Activated CD8-positive, alpha-beta T cell treated with anti-CD3 and anti-CD28 coated beads for 36 hours (primary cell): ENCODE measurements at regions not wholly inside any gene's neighbourhood (a gene's known extent, or its start where the extent isn't known, plus 50 kb on each side); places are given as distances from the start of the nearest gene placed in this dataset.

Source experiments
- ATAC-seq: fragments of 200-7000 bp; cut with Tn5 transposase; one replicate; pipeline ENCODE4 v1.10.0; 2021; ENCODE audit warnings: mild to moderate bottlenecking, moderate library complexity
- CTCF ChIA-PET: fragments of 350-600 bp; sonication (Branson Sonifier 250); formaldehyde crosslinking; loops from one replicate; lab custom pipeline; 2021; ENCODE audit warnings: antibody characterized with exemption; lab: Charles Lee
- POLR2A ChIA-PET: fragments of 350-600 bp; sonication (Branson Sonifier 250); formaldehyde crosslinking; loops from one replicate; lab custom pipeline; 2021; ENCODE audit warnings: antibody characterized with exemption; lab: Charles Lee
- DNase-seq: peaks from one replicate; pipeline ENCODE4 v3.0.0-alpha.2; 2020
- H3K27ac Mint-ChIP-seq: one replicate; pipeline ENCODE4 v1.8.0; 2021; ENCODE audit warnings: mild to moderate bottlenecking, mixed read lengths
- H3K27me3 Mint-ChIP-seq: one replicate; pipeline ENCODE4 v1.8.0; 2021; ENCODE audit warnings: mixed read lengths
- H3K36me3 Mint-ChIP-seq: one replicate; pipeline ENCODE4 v1.8.0; 2021; ENCODE audit warnings: low read depth, mixed read lengths
- H3K4me1 Mint-ChIP-seq: one replicate; pipeline ENCODE4 v1.8.0; 2021; ENCODE audit warnings: low read depth, mixed read lengths
- H3K4me3 Mint-ChIP-seq: one replicate; pipeline ENCODE4 v1.8.0; 2021; ENCODE audit warnings: mild to moderate bottlenecking, moderate library complexity, mixed read lengths
- H3K9me3 Mint-ChIP-seq: one replicate; pipeline ENCODE4 v1.8.0; 2021; ENCODE audit warnings: mixed read lengths
- intact Hi-C: fragments of 100-400 bp; cut with micrococcal nuclease; formaldehyde crosslinking; loops from one replicate; pipeline ENCODE4 v1.10.0; 2022
- TF ChIP-seq, protein P1 (sequence below): fragments of 200-600 bp; IDR thresholded peaks from one replicate; pipeline ENCODE4 v1.8.0; 2022; ENCODE audit warnings: antibody characterized with exemption, mild to moderate bottlenecking

GRCh38 chr14:83207550-83207949, 1673.9 kb upstream of the SEL1L start:
- Mint-ChIP-seq H3K36me3 (no peaks in the 10 kb centered on the region), H3K4me1 (no peaks in the 10 kb centered on the region), H3K27me3 (no peaks in the 10 kb centered on the region), H3K4me3 (no peak overlapping the region), H3K9me3 (peaks cover 6% of the 10 kb centered on the region), H3K27ac (no peak overlapping the region)
- no peak for DNase-seq
- TF ChIP-seq, protein P1, sequence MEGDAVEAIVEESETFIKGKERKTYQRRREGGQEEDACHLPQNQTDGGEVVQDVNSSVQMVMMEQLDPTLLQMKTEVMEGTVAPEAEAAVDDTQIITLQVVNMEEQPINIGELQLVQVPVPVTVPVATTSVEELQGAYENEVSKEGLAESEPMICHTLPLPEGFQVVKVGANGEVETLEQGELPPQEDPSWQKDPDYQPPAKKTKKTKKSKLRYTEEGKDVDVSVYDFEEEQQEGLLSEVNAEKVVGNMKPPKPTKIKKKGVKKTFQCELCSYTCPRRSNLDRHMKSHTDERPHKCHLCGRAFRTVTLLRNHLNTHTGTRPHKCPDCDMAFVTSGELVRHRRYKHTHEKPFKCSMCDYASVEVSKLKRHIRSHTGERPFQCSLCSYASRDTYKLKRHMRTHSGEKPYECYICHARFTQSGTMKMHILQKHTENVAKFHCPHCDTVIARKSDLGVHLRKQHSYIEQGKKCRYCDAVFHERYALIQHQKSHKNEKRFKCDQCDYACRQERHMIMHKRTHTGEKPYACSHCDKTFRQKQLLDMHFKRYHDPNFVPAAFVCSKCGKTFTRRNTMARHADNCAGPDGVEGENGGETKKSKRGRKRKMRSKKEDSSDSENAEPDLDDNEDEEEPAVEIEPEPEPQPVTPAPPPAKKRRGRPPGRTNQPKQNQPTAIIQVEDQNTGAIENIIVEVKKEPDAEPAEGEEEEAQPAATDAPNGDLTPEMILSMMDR: no peak
- CTCF ChIA-PET: no interaction called here
- POLR2A ChIA-PET: no interaction called here
- intact Hi-C loops: no loop called here
- no peak for ATAC-seq

- Mint-ChIP-seq H3K9me3 (peaks cover 10% of the 10 kb centered on the region), H3K4me3 (no peak overlapping the region), H3K27me3 (no peaks in the 10 kb centered on the region), H3K27ac (no peak overlapping the region), H3K36me3 (no peaks in the 10 kb centered on the region), H3K4me1 (no peaks in the 10 kb centered on the region)
- ATAC-seq (no peak), DNase-seq (no peak)
- TF ChIP-seq, protein P1: no peak
- ChIA-PET CTCF (no interaction called here), POLR2A (no interaction called here)
- intact Hi-C loops: no loop called here
These were observed 1674.7 kb upstream of the SEL1L start for GRCh38 chr14:83208341-83208740.

DNA sequence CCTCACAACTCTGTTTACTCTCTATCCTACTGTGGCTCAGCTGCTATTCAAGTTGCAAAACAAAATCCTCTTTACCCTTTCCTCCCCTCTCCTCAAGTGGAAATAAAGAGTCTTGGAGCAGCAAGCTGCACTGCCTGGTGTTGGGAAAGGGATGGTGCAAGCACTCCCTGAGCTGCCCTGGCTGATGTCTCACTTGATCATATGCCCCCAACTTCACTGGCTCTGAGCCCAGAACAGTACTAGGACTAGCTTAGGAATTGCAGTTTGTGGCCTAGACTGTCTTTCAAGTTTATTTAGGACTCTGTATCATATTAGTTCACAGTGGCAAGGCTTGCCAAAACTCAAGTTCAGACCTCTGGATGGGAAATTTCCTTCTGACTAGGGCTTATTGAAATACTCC, 1683.8 kb upstream of the SEL1L start:
- no peak overlapping the region for H3K27ac Mint-ChIP-seq
- TF ChIP-seq, protein P1: no peak
- ChIA-PET CTCF (no interaction called here), POLR2A (no interaction called here)
- H3K4me3 Mint-ChIP-seq: no peak overlapping the region
- peaks cover 20% of the 10 kb centered on the region for H3K9me3 Mint-ChIP-seq
- ATAC-seq: no peak
- no peaks in the 10 kb centered on the region for H3K36me3 Mint-ChIP-seq
- H3K4me1 Mint-ChIP-seq: no peaks in the 10 kb centered on the region
- intact Hi-C loops: no loop called here
- no peaks in the 10 kb centered on the region for H3K27me3 Mint-ChIP-seq
- DNase-seq: no peak

GRCh38 chr14:83247924-83248639, 1714.4 kb upstream of the SEL1L start:
- intact Hi-C loops: no loop called here
- Mint-ChIP-seq H3K4me3 (no peak overlapping the region), H3K27me3 (no peaks in the 10 kb centered on the region), H3K4me1 (no peaks in the 10 kb centered on the region), H3K9me3 (peaks cover 15% of the 10 kb centered on the region), H3K36me3 (no peaks in the 10 kb centered on the region), H3K27ac (no peak overlapping the region)
- TF ChIP-seq, protein P1: no peak
- ATAC-seq (no peak), DNase-seq (no peak)
- CTCF ChIA-PET: no interaction called here
- POLR2A ChIA-PET: no interaction called here

DNA sequence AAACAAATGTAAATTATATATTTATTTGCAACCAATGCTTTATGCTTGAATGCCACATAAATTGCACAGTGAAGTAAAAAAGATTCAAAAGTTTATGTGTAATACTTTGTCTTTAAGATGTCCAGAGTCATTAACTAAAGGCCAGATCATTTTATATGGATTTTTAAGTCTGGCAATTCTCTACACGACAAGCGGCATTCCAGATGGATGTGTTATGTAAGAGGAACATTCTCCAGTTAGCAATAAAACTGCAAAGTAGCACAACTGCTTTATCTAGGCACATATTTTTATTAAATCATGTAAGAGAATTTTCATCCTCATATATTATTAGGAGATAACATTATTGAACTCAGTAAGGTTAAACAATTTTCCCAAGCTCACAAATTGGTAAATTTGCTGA, 1717.7 kb upstream of the SEL1L start:
- Mint-ChIP-seq H3K4me1 (no peaks in the 10 kb centered on the region), H3K9me3 (peaks cover 5% of the 10 kb centered on the region), H3K27me3 (no peaks in the 10 kb centered on the region), H3K27ac (no peak overlapping the region), H3K4me3 (no peak overlapping the region), H3K36me3 (no peaks in the 10 kb centered on the region)
- CTCF ChIA-PET: no interaction called here
- POLR2A ChIA-PET: no interaction called here
- TF ChIP-seq, protein P1: no peak
- intact Hi-C loops: no loop called here
- DNase-seq (no peak), ATAC-seq (no peak)
